ENCODE measurements at regions not wholly inside any gene's neighbourhood (a gene's known extent, or its start where the extent isn't known, plus 50 kb on each side); places are given as distances from the start of the nearest gene placed in this dataset.

GRCh38 chr1:104884939-104885338 is 1135.2 kb downstream of the AMY1C start:
- Histone ChIP-seq H3K27me3 (no peaks in the 10 kb centered on the region), H3K27ac (no peak overlapping the region), H3K9me3 (no peaks in the 10 kb centered on the region), H3K4me1 (no peaks in the 10 kb centered on the region), H3K4me3 (no peak overlapping the region), H3K36me3 (no peaks in the 10 kb centered on the region)
- ATAC-seq = no peak
- DNase-seq = no peak
- TF ChIP-seq CTCF (IDR thresholded peaks at IDR 0.05) = no peak
- intact Hi-C loops (cut with DNase I) = no loop called here

GRCh38 chr1:104905322-104905721 is 1155.6 kb downstream of the AMY1C start:
- Histone ChIP-seq H3K27ac (no peak overlapping the region), H3K27me3 (no peaks in the 10 kb centered on the region), H3K4me3 (no peak overlapping the region), H3K9me3 (no peaks in the 10 kb centered on the region), H3K4me1 (no peaks in the 10 kb centered on the region), H3K36me3 (no peaks in the 10 kb centered on the region)
- no peak for TF ChIP-seq CTCF (IDR thresholded peaks at IDR 0.05)
- intact Hi-C loops (cut with DNase I) = no loop called here
- ATAC-seq = no peak
- no peak for DNase-seq

- no peak for ATAC-seq
- H3K27me3 ChIP-seq = no peaks in the 10 kb centered on the region
Observed at GRCh38 chr1:104906141-104906540, 1156.4 kb downstream of the AMY1C start.

GRCh38 chr1:104919188-104919587 is 1169.5 kb downstream of the AMY1C start:
- TF ChIP-seq CTCF (IDR thresholded peaks at IDR 0.05) = no peak
- Histone ChIP-seq H3K9me3 (no peaks in the 10 kb centered on the region), H3K36me3 (no peaks in the 10 kb centered on the region), H3K27ac (no peak overlapping the region), H3K4me3 (no peak overlapping the region), H3K27me3 (no peaks in the 10 kb centered on the region), H3K4me1 (no peaks in the 10 kb centered on the region)
- intact Hi-C loops (cut with DNase I) = no loop called here
- DNase-seq (no peak), ATAC-seq (no peak)

More at GRCh38 chr1:104906141-104906540, 1156.4 kb downstream of the AMY1C start:
- Histone ChIP-seq H3K36me3 (no peaks in the 10 kb centered on the region), H3K9me3 (no peaks in the 10 kb centered on the region), H3K27ac (no peak overlapping the region), H3K4me3 (no peak overlapping the region), H3K4me1 (no peaks in the 10 kb centered on the region)
- no peak for TF ChIP-seq CTCF (IDR thresholded peaks at IDR 0.05)
- DNase-seq = no peak
- intact Hi-C loops (cut with DNase I) = no loop called here

- TF ChIP-seq CTCF (IDR thresholded peaks at IDR 0.05) = no peak
- DNase-seq (no peak), ATAC-seq (no peak)
- no peaks in the 10 kb centered on the region for H3K36me3 ChIP-seq
- no peaks in the 10 kb centered on the region for H3K4me1 ChIP-seq
- no peaks in the 10 kb centered on the region for H3K9me3 ChIP-seq
- no peak overlapping the region for H3K4me3 ChIP-seq
- intact Hi-C loops (cut with DNase I) = no loop called here
- no peaks in the 10 kb centered on the region for H3K27me3 ChIP-seq
- H3K27ac ChIP-seq = no peak overlapping the region
Observed at GRCh38 chr1:104921525-104921924, 1171.8 kb downstream of the AMY1C start.

- Histone ChIP-seq H3K27ac (no peak overlapping the region), H3K4me1 (no peaks in the 10 kb centered on the region), H3K9me3 (no peaks in the 10 kb centered on the region), H3K4me3 (no peak overlapping the region), H3K36me3 (no peaks in the 10 kb centered on the region), H3K27me3 (no peaks in the 10 kb centered on the region)
- ATAC-seq (no peak), DNase-seq (no peak)
- TF ChIP-seq CTCF (IDR thresholded peaks at IDR 0.05) = no peak
- intact Hi-C loops (cut with DNase I) = no loop called here
Observed at GRCh38 chr1:104923075-104923474, 1173.4 kb downstream of the AMY1C start.

Measured in upper lobe of right lung (tissue), 1 donor.